Body of pancreas (tissue), 4 donors: ENCODE measurements at regions not wholly inside any gene's neighbourhood (a gene's known extent, or its start where the extent isn't known, plus 50 kb on each side); places are given as distances from the start of the nearest gene placed in this dataset.

ENCODE experiments used
- ATAC-seq: fragments of 150-250 bp; one replicate; pipeline ENCODE4 v1.9.1; 2016
- DNase-seq, 4 donors: peaks; one replicate each; pipeline ENCODE4 v3.0.0-alpha.2; 2019
- H3K27ac ChIP-seq, 4 donors: fragments of 200-600 bp; sonication (generic); 1 replicate in 3 of 4; 2 replicates in 1 of 4; pipeline versions ENCODE4 v1.5.1 to v1.6.1; 2016 to 2019; ENCODE audit warnings: mild to moderate bottlenecking in 1 of 4, mixed read lengths in 1 of 4, moderate library complexity in 1 of 4
- H3K27me3 ChIP-seq, 2 donors: fragments of 200-600 bp; sonication (generic); one replicate each; pipeline ENCODE4 v1.6.0; 2016; ENCODE audit warnings: mild to moderate bottlenecking in 1 of 2
- H3K36me3 ChIP-seq, 2 donors: fragments of 200-600 bp; sonication (generic); replicated peaks in 1 of 2; 2 replicates each; pipeline ENCODE4 v1.5.1; 2016; ENCODE audit warnings: low read depth in 2 of 2; ENCODE audit not compliant: insufficient read depth in 1 of 2
- H3K4me1 ChIP-seq: fragments of 200-600 bp; sonication (generic); one replicate; pipeline ENCODE4 v1.6.0; 2016
- H3K4me3 ChIP-seq, 2 donors: fragments of 200-600 bp; sonication (generic); 1 replicate in 1 of 2; 2 replicates in 1 of 2; pipeline ENCODE4 v1.5.1; 2016 to 2019
- H3K9me3 ChIP-seq, 3 donors: fragments of 200-600 bp; sonication (generic); 1 replicate in 2 of 3; 2 replicates in 1 of 3; pipeline ENCODE4 v1.5.1; 2016
- CTCF ChIP-seq, 7 experiments: fragments of 450-650 bp in 4 of 7; fragments of 200-600 bp in 3 of 7; sonication (generic) in 3 of 7; IDR thresholded peaks; one replicate each; pipeline ENCODE4 v1.5.1; 2016 to 2019; ENCODE audit warnings: antibody characterized with exemption in 7 of 7
- POLR2A ChIP-seq, 3 donors: fragments of 450-650 bp; IDR thresholded peaks; one replicate each; pipeline ENCODE4 v1.6.1; 2016; ENCODE audit warnings: antibody characterized with exemption in 3 of 3, mild to moderate bottlenecking in 2 of 3
- WGBS, 2 donors: methylation state at CpG; one replicate each; pipeline ENCODE4 v1.1.5; 2017; 5-methylcytosine and 5-hydroxymethylcytosine counted together
- intact Hi-C: fragments of 100-400 bp; cut with DNase I; formaldehyde crosslinking; loops from one replicate; pipeline ENCODE4 v1.15.1; 2023

- intact Hi-C loops, result no loop called here
- Histone ChIP-seq H3K4me3 (no peak overlapping the region), H3K36me3 (no peaks in the 10 kb centered on the region), H3K9me3 (no peaks in the 10 kb centered on the region), H3K27me3 (no peaks in the 10 kb centered on the region), H3K4me1 (no peaks in the 10 kb centered on the region), H3K27ac (no peak overlapping the region)
- ATAC-seq (no peak), DNase-seq (no peak)
- TF ChIP-seq CTCF (IDR thresholded peaks at IDR 0.05), result no peak
- TF ChIP-seq POLR2A (IDR thresholded peaks at IDR 0.05), result no peak
- 71 to 75% methylated on average over 4 of the region's 4 CpGs for WGBS, 2 donors
These were observed 218.7 kb upstream of the TACR3 start for GRCh38 chr4:103938488-103938887.

- DNase-seq, result no peak
These were observed 216.9 kb upstream of the TACR3 start for GRCh38 chr4:103936653-103937145.

GRCh38 chr4:103934178-103934789 is 214.5 kb upstream of the TACR3 start:
- ATAC-seq (peak; percentile 66), DNase-seq (peak in 3 of 4 donors; percentile 34 to 45 (median 34))
- Histone ChIP-seq H3K27ac (no peak overlapping the region), H3K4me1 (no peaks in the 10 kb centered on the region), H3K27me3 (no peaks in the 10 kb centered on the region), H3K4me3 (no peak overlapping the region), H3K36me3 (no peaks in the 10 kb centered on the region), H3K9me3 (no peaks in the 10 kb centered on the region)
- TF ChIP-seq CTCF (IDR thresholded peaks at IDR 0.05) (peak; percentile 32 to 69 (median 60)), POLR2A (IDR thresholded peaks at IDR 0.05) (no peak)
- intact Hi-C loops, result no loop called here
- 13 to 15% methylated on average over 2 of the region's 2 CpGs for WGBS, 2 donors

More at GRCh38 chr4:103936653-103937145, 216.9 kb upstream of the TACR3 start:
- no peak overlapping the region for H3K4me3 ChIP-seq
- no peak overlapping the region for H3K27ac ChIP-seq
- intact Hi-C loops, result no loop called here
- H3K4me1 ChIP-seq, result no peaks in the 10 kb centered on the region
- 86 to 88% methylated on average over 5 to 25 of the region's 26 CpGs for WGBS, 2 donors
- ATAC-seq, result no peak
- no peaks in the 10 kb centered on the region for H3K9me3 ChIP-seq
- H3K27me3 ChIP-seq, result no peaks in the 10 kb centered on the region
- no peak for TF ChIP-seq POLR2A (IDR thresholded peaks at IDR 0.05)
- TF ChIP-seq CTCF (IDR thresholded peaks at IDR 0.05), result no peak
- H3K36me3 ChIP-seq, result no peaks in the 10 kb centered on the region

GRCh38 chr4:103928370-103928769 is 208.6 kb upstream of the TACR3 start:
- Histone ChIP-seq H3K4me1 (no peaks in the 10 kb centered on the region), H3K36me3 (no peaks in the 10 kb centered on the region), H3K27ac (no peak overlapping the region), H3K9me3 (no peaks in the 10 kb centered on the region), H3K27me3 (peaks cover 0 to 4% of the 10 kb centered on the region in 2 donors), H3K4me3 (no peak overlapping the region)
- ATAC-seq, result no peak
- no peak for TF ChIP-seq CTCF (IDR thresholded peaks at IDR 0.05)
- no peak for TF ChIP-seq POLR2A (IDR thresholded peaks at IDR 0.05)
- WGBS, 2 donors, result 34 to 48% methylated on average over 2 of the region's 2 CpGs
- intact Hi-C loops, result no loop called here
- no peak for DNase-seq

- H3K27me3 ChIP-seq, result peaks cover 0 to 4% of the 10 kb centered on the region in 2 donors
- ATAC-seq (no peak), DNase-seq (no peak)
- H3K27ac ChIP-seq, result no peak overlapping the region
- no peaks in the 10 kb centered on the region for H3K36me3 ChIP-seq
- intact Hi-C loops, result no loop called here
- TF ChIP-seq POLR2A (IDR thresholded peaks at IDR 0.05), result no peak
- no peak for TF ChIP-seq CTCF (IDR thresholded peaks at IDR 0.05)
- H3K4me1 ChIP-seq, result no peaks in the 10 kb centered on the region
- H3K4me3 ChIP-seq, result no peak overlapping the region
- no peaks in the 10 kb centered on the region for H3K9me3 ChIP-seq
- WGBS, 2 donors, result 57 to 60% methylated on average over 2 of the region's 2 CpGs
These were observed 203.8 kb upstream of the TACR3 start for GRCh38 chr4:103923551-103923950.
